SK-N-SH treated with all-trans-retinoic acid at 6 μM for 48 hours (cell line): ENCODE measurements at regions not wholly inside any gene's neighbourhood (a gene's known extent, or its start where the extent isn't known, plus 50 kb on each side); places are given as distances from the start of the nearest gene placed in this dataset.

Source experiments
- ESRRG ChIP-seq: fragments of 250-450 bp; sonication (Bioruptor Pico); IDR thresholded peaks from 2 replicates; pipeline ENCODE4 v1.6.1; 2021; ENCODE audit warnings: mild to moderate bottlenecking
- PATZ1 ChIP-seq: fragments of 250-450 bp; sonication (Bioruptor Pico); IDR thresholded peaks from 2 replicates; pipeline ENCODE4 v1.8.0; 2020; ENCODE audit warnings: mild to moderate bottlenecking, moderate library complexity, borderline replicate concordance
- PPARA ChIP-seq: fragments of 250-450 bp; sonication (Bioruptor Pico); IDR thresholded peaks from 2 replicates; pipeline ENCODE4 v1.5.0; 2020; ENCODE audit warnings: mild to moderate bottlenecking, borderline replicate concordance
- RARB ChIP-seq: fragments of 250-450 bp; sonication (Bioruptor Pico); IDR thresholded peaks from 2 replicates; pipeline ENCODE4 v1.8.0; 2021; ENCODE audit warnings: mild to moderate bottlenecking, moderate library complexity
- TOX ChIP-seq: fragments of 250-450 bp; sonication (Bioruptor Pico); IDR thresholded peaks from 2 replicates; pipeline ENCODE4 v1.8.0; 2021; ENCODE audit warnings: mild to moderate bottlenecking, moderate library complexity, borderline replicate concordance
- ZC3H10 ChIP-seq: fragments of 250-450 bp; sonication (Bioruptor Pico); IDR thresholded peaks from 2 replicates; pipeline ENCODE4 v1.5.1; 2021; ENCODE audit warnings: mild to moderate bottlenecking, moderate library complexity
- ZFP3 ChIP-seq: fragments of 250-450 bp; sonication (Bioruptor Pico); IDR thresholded peaks from 2 replicates; pipeline ENCODE4 v1.5.0; 2020; ENCODE audit warnings: mild to moderate bottlenecking, moderate library complexity
- ZFP30 ChIP-seq: fragments of 450-650 bp; formaldehyde crosslinking; IDR thresholded peaks from 2 replicates; pipeline ENCODE4 v1.5.0; 2022; ENCODE audit warnings: mild to moderate bottlenecking, moderate library complexity
- TF ChIP-seq, protein P1 (sequence below): fragments of 250-450 bp; sonication (Bioruptor Pico); IDR thresholded peaks from 2 replicates; pipeline ENCODE4 v1.5.0; 2020; ENCODE audit warnings: mild to moderate bottlenecking, moderate library complexity

DNA sequence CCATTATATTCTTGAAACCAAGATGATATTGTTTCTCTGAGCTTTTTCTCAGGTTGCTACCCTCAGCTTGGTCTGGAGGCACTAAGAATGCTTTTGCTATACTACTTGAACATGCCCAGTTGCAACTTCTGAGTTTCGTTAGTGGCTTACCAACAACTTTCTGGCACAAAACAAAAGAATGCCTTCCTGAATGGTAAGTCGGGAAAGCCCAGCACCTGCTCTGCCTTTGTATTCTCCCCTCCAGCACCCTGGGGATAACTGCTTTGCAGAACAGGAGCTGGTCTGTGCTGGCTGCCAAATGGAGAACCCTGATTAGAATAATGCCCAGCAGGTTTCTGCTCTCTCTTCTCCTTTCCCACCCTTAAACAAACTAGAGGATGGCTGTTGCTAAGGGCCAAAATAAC lies 149.3 kb downstream of the TGFB2 start:
- no peak for TF ChIP-seq ZFP3 (CRISPR knock-in tag)
- no peak for TF ChIP-seq PATZ1 (CRISPR knock-in tag)
- TF ChIP-seq, protein P1, sequence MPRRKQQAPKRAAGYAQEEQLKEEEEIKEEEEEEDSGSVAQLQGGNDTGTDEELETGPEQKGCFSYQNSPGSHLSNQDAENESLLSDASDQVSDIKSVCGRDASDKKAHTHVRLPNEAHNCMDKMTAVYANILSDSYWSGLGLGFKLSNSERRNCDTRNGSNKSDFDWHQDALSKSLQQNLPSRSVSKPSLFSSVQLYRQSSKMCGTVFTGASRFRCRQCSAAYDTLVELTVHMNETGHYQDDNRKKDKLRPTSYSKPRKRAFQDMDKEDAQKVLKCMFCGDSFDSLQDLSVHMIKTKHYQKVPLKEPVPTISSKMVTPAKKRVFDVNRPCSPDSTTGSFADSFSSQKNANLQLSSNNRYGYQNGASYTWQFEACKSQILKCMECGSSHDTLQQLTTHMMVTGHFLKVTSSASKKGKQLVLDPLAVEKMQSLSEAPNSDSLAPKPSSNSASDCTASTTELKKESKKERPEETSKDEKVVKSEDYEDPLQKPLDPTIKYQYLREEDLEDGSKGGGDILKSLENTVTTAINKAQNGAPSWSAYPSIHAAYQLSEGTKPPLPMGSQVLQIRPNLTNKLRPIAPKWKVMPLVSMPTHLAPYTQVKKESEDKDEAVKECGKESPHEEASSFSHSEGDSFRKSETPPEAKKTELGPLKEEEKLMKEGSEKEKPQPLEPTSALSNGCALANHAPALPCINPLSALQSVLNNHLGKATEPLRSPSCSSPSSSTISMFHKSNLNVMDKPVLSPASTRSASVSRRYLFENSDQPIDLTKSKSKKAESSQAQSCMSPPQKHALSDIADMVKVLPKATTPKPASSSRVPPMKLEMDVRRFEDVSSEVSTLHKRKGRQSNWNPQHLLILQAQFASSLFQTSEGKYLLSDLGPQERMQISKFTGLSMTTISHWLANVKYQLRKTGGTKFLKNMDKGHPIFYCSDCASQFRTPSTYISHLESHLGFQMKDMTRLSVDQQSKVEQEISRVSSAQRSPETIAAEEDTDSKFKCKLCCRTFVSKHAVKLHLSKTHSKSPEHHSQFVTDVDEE (CRISPR knock-in tag) = no peak
- TF ChIP-seq RARB (CRISPR knock-in tag) = no peak
- no peak for TF ChIP-seq ESRRG (CRISPR knock-in tag)
- TF ChIP-seq ZC3H10 (CRISPR knock-in tag) = no peak
- TF ChIP-seq ZFP30 (CRISPR knock-in tag) = no peak
- TF ChIP-seq PPARA (CRISPR knock-in tag) = no peak
- TF ChIP-seq TOX (CRISPR knock-in tag) = no peak
